ENCODE measurements at regions not wholly inside any gene's neighbourhood (a gene's known extent, or its start where the extent isn't known, plus 50 kb on each side); places are given as distances from the start of the nearest gene placed in this dataset.
"Not testable (repeated sequence)": the region's sequence is repeated elsewhere in the genome, so short reads cannot be mapped to it uniquely, and the experiment has no call there.

GRCh38 chr19:56919308-56919995 lies 78.9 kb upstream of the PEG3 start:
- Histone ChIP-seq H3K4me1 (ENCODE audit: insufficient read depth, low read length) (no peaks in the 10 kb centered on the region), H3K9ac (ENCODE audit: low read length) (no peak overlapping the region), H3K36me3 (ENCODE audit: insufficient read depth, low read length) (no peaks in the 10 kb centered on the region), H3K9me3 (ENCODE audit: low read length) (no peaks in the 10 kb centered on the region), H3K27ac (ENCODE audit: low read depth, low read length) (no peak overlapping the region), H3K27me3 (ENCODE audit: control insufficient read depth in 1 of 2, insufficient read depth in 2 of 2, low read length in 2 of 2) (no peaks in the 10 kb centered on the region), H3K4me3 (ENCODE audit: low read depth in 1 of 2, low read length in 2 of 2) (no peak overlapping the region)

GRCh38 chr19:56926094-56926493 lies 85.6 kb upstream of the PEG3 start:
- not testable (repeated sequence) for H3K9me3 ChIP-seq (ENCODE audit: low read length); H3K4me3 ChIP-seq (ENCODE audit: low read depth in 1 of 2, low read length in 2 of 2); H3K36me3 ChIP-seq (ENCODE audit: insufficient read depth, low read length); H3K27ac ChIP-seq (ENCODE audit: low read depth, low read length); H3K27me3 ChIP-seq (ENCODE audit: control insufficient read depth in 1 of 2, insufficient read depth in 2 of 2, low read length in 2 of 2); H3K4me1 ChIP-seq (ENCODE audit: insufficient read depth, low read length); H3K9ac ChIP-seq (ENCODE audit: low read length)

GRCh38 chr19:56927294-56927693 lies 86.8 kb upstream of the PEG3 start:
- no peaks in the 10 kb centered on the region for H3K9me3 ChIP-seq (ENCODE audit: low read length)
- H3K27me3 ChIP-seq (ENCODE audit: control insufficient read depth in 1 of 2, insufficient read depth in 2 of 2, low read length in 2 of 2), result no peaks in the 10 kb centered on the region
- H3K4me3 ChIP-seq (ENCODE audit: low read depth in 1 of 2, low read length in 2 of 2), result no peak overlapping the region
- H3K4me1 ChIP-seq (ENCODE audit: insufficient read depth, low read length), result no peaks in the 10 kb centered on the region
- H3K27ac ChIP-seq (ENCODE audit: low read depth, low read length), result no peak overlapping the region
- H3K36me3 ChIP-seq (ENCODE audit: insufficient read depth, low read length), result no peaks in the 10 kb centered on the region
- H3K9ac ChIP-seq (ENCODE audit: low read length), result no peak overlapping the region

GRCh38 chr19:56927791-56928207 lies 87.3 kb upstream of the PEG3 start:
- Histone ChIP-seq H3K27me3 (ENCODE audit: control insufficient read depth in 1 of 2, insufficient read depth in 2 of 2, low read length in 2 of 2) (no peaks in the 10 kb centered on the region), H3K4me1 (ENCODE audit: insufficient read depth, low read length) (no peaks in the 10 kb centered on the region), H3K4me3 (ENCODE audit: low read depth in 1 of 2, low read length in 2 of 2) (no peak overlapping the region), H3K36me3 (ENCODE audit: insufficient read depth, low read length) (no peaks in the 10 kb centered on the region), H3K9ac (ENCODE audit: low read length) (no peak overlapping the region), H3K27ac (ENCODE audit: low read depth, low read length) (no peak overlapping the region), H3K9me3 (ENCODE audit: low read length) (no peaks in the 10 kb centered on the region)

GRCh38 chr19:56930647-56931535 lies 90.4 kb upstream of the PEG3 start:
- Histone ChIP-seq H3K36me3 (ENCODE audit: insufficient read depth, low read length) (no peaks in the 10 kb centered on the region), H3K27ac (ENCODE audit: low read depth, low read length) (no peak overlapping the region), H3K27me3 (ENCODE audit: control insufficient read depth in 1 of 2, insufficient read depth in 2 of 2, low read length in 2 of 2) (no peaks in the 10 kb centered on the region), H3K4me3 (ENCODE audit: low read depth in 1 of 2, low read length in 2 of 2) (no peak overlapping the region), H3K4me1 (ENCODE audit: insufficient read depth, low read length) (no peaks in the 10 kb centered on the region), H3K9ac (ENCODE audit: low read length) (no peak overlapping the region), H3K9me3 (ENCODE audit: low read length) (no peaks in the 10 kb centered on the region)

- H3K9me3 ChIP-seq (ENCODE audit: low read length), result no peaks in the 10 kb centered on the region
- no peak overlapping the region for H3K27ac ChIP-seq (ENCODE audit: low read depth, low read length)
- H3K4me1 ChIP-seq (ENCODE audit: insufficient read depth, low read length), result no peaks in the 10 kb centered on the region
- no peaks in the 10 kb centered on the region for H3K36me3 ChIP-seq (ENCODE audit: insufficient read depth, low read length)
- H3K9ac ChIP-seq (ENCODE audit: low read length), result no peak overlapping the region
- H3K27me3 ChIP-seq (ENCODE audit: control insufficient read depth in 1 of 2, insufficient read depth in 2 of 2, low read length in 2 of 2), result no peaks in the 10 kb centered on the region
- no peak overlapping the region for H3K4me3 ChIP-seq (ENCODE audit: low read depth in 1 of 2, low read length in 2 of 2)
Measured at GRCh38 chr19:56933014-56933705, 92.6 kb upstream of the PEG3 start.

- H3K9me3 ChIP-seq (ENCODE audit: low read length), result no peaks in the 10 kb centered on the region
- no peaks in the 10 kb centered on the region for H3K27me3 ChIP-seq (ENCODE audit: control insufficient read depth in 1 of 2, insufficient read depth in 2 of 2, low read length in 2 of 2)
- no peaks in the 10 kb centered on the region for H3K36me3 ChIP-seq (ENCODE audit: insufficient read depth, low read length)
- H3K9ac ChIP-seq (ENCODE audit: low read length), result no peak overlapping the region
- no peak overlapping the region for H3K4me3 ChIP-seq (ENCODE audit: low read depth in 1 of 2, low read length in 2 of 2)
- no peak overlapping the region for H3K27ac ChIP-seq (ENCODE audit: low read depth, low read length)
- H3K4me1 ChIP-seq (ENCODE audit: insufficient read depth, low read length), result no peaks in the 10 kb centered on the region
Measured at GRCh38 chr19:56934438-56935090, 94.0 kb upstream of the PEG3 start.

GRCh38 chr19:56939951-56940350 lies 99.4 kb upstream of the PEG3 start:
- Histone ChIP-seq H3K27me3 (ENCODE audit: control insufficient read depth in 1 of 2, insufficient read depth in 2 of 2, low read length in 2 of 2) (peaks cover 0 to 5% of the 10 kb centered on the region in 2 donors), H3K9ac (ENCODE audit: low read length) (no peak overlapping the region), H3K9me3 (ENCODE audit: low read length) (no peaks in the 10 kb centered on the region), H3K36me3 (ENCODE audit: insufficient read depth, low read length) (no peaks in the 10 kb centered on the region), H3K27ac (ENCODE audit: low read depth, low read length) (no peak overlapping the region), H3K4me3 (ENCODE audit: low read depth in 1 of 2, low read length in 2 of 2) (no peak overlapping the region), H3K4me1 (ENCODE audit: insufficient read depth, low read length) (no peaks in the 10 kb centered on the region)

- peaks cover 0 to 5% of the 10 kb centered on the region in 2 donors for H3K27me3 ChIP-seq (ENCODE audit: control insufficient read depth in 1 of 2, insufficient read depth in 2 of 2, low read length in 2 of 2)
- no peaks in the 10 kb centered on the region for H3K36me3 ChIP-seq (ENCODE audit: insufficient read depth, low read length)
- H3K4me3 ChIP-seq (ENCODE audit: low read depth in 1 of 2, low read length in 2 of 2), result no peak overlapping the region
- no peaks in the 10 kb centered on the region for H3K9me3 ChIP-seq (ENCODE audit: low read length)
- H3K4me1 ChIP-seq (ENCODE audit: insufficient read depth, low read length), result no peaks in the 10 kb centered on the region
- H3K9ac ChIP-seq (ENCODE audit: low read length), result no peak overlapping the region
- no peak overlapping the region for H3K27ac ChIP-seq (ENCODE audit: low read depth, low read length)
Measured at GRCh38 chr19:56942756-56943155, 102.2 kb upstream of the PEG3 start.

GRCh38 chr19:56946159-56946558 lies 105.6 kb upstream of the PEG3 start:
- Histone ChIP-seq H3K27me3 (ENCODE audit: control insufficient read depth in 1 of 2, insufficient read depth in 2 of 2, low read length in 2 of 2) (peaks cover 0 to 5% of the 10 kb centered on the region in 2 donors), H3K4me1 (ENCODE audit: insufficient read depth, low read length) (no peaks in the 10 kb centered on the region), H3K9me3 (ENCODE audit: low read length) (no peaks in the 10 kb centered on the region), H3K9ac (ENCODE audit: low read length) (no peak overlapping the region), H3K36me3 (ENCODE audit: insufficient read depth, low read length) (no peaks in the 10 kb centered on the region), H3K4me3 (ENCODE audit: low read depth in 1 of 2, low read length in 2 of 2) (no peak overlapping the region), H3K27ac (ENCODE audit: low read depth, low read length) (no peak overlapping the region)

GRCh38 chr19:56947206-56947605 lies 106.7 kb upstream of the PEG3 start:
- H3K4me3 ChIP-seq (ENCODE audit: low read depth in 1 of 2, low read length in 2 of 2), result no peak overlapping the region
- no peak overlapping the region for H3K9ac ChIP-seq (ENCODE audit: low read length)
- no peak overlapping the region for H3K27ac ChIP-seq (ENCODE audit: low read depth, low read length)
- no peaks in the 10 kb centered on the region for H3K4me1 ChIP-seq (ENCODE audit: insufficient read depth, low read length)
- H3K36me3 ChIP-seq (ENCODE audit: insufficient read depth, low read length), result no peaks in the 10 kb centered on the region
- H3K27me3 ChIP-seq (ENCODE audit: control insufficient read depth in 1 of 2, insufficient read depth in 2 of 2, low read length in 2 of 2), result peaks cover 0 to 5% of the 10 kb centered on the region in 2 donors
- no peaks in the 10 kb centered on the region for H3K9me3 ChIP-seq (ENCODE audit: low read length)
